ENCODE measurements at regions not wholly inside any gene's neighbourhood (a gene's known extent, or its start where the extent isn't known, plus 50 kb on each side); places are given as distances from the start of the nearest gene placed in this dataset.

DNA sequence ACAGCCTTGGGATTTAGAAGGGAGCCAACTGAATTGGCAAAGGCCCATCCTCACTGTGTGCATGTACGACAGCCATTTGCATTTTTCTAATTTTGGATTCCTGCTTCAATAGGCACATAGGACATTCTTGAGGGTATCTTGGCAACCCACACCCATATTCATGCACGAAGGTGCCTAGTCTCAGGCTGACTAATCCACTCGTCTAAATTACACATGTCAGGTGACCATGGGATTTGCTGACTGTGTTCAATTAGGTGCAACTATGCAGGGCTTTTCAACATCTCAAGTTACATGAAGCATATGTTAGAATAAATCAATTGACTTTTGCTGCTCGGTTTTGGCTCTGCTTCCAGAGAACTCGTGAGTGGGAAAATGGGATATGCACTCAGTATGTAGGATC, 249.7 kb downstream of the SP3 start:
- TF ChIP-seq, protein P1, sequence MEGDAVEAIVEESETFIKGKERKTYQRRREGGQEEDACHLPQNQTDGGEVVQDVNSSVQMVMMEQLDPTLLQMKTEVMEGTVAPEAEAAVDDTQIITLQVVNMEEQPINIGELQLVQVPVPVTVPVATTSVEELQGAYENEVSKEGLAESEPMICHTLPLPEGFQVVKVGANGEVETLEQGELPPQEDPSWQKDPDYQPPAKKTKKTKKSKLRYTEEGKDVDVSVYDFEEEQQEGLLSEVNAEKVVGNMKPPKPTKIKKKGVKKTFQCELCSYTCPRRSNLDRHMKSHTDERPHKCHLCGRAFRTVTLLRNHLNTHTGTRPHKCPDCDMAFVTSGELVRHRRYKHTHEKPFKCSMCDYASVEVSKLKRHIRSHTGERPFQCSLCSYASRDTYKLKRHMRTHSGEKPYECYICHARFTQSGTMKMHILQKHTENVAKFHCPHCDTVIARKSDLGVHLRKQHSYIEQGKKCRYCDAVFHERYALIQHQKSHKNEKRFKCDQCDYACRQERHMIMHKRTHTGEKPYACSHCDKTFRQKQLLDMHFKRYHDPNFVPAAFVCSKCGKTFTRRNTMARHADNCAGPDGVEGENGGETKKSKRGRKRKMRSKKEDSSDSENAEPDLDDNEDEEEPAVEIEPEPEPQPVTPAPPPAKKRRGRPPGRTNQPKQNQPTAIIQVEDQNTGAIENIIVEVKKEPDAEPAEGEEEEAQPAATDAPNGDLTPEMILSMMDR (IDR thresholded peaks at IDR 0.05), result no peak
- no peak for TF ChIP-seq POLR2A (IDR thresholded peaks at IDR 0.05)
